Activated CD4-positive, alpha-beta T cell treated with anti-CD3 and anti-CD28 coated beads, Interleukin-2, amount 50 U/mL, for 1 hour (primary cell): ENCODE measurements at regions not wholly inside any gene's neighbourhood (a gene's known extent, or its start where the extent isn't known, plus 50 kb on each side); places are given as distances from the start of the nearest gene placed in this dataset.

Experiments
- DNase-seq: peaks from one replicate; pipeline ENCODE4 v3.0.0-alpha.2; 2020

DNA sequence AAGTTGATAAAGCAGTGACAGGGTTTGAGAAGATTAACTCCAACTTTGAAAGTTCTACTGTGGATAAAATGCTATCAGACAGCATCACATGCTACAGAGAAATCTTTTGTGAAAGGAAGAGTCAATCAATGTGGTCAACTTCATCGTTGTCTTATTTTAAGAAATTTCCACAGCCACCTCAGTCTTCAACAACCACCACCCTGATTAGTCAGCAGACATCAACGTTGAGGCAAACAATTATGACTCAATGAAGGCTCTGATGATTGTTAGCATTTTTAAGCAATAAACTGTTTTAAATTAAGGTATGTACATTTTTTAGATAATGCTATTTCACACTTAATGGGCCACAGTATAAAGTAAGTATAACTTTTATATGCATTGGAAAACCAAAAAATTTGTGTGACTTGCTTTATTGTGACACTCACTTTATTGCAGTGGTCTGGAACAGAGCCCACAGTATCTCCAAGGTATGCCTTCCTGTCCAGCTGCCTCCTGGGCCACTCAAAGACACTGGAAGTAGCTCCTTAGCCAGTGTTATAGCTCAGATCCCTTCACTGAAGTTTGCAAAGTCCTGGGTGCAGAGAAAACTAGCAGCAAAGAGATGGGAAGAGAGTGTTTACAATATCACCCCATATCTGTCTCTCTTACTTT lies 293.1 kb downstream of the ARHGAP12 start:
- no peak for DNase-seq

DNA sequence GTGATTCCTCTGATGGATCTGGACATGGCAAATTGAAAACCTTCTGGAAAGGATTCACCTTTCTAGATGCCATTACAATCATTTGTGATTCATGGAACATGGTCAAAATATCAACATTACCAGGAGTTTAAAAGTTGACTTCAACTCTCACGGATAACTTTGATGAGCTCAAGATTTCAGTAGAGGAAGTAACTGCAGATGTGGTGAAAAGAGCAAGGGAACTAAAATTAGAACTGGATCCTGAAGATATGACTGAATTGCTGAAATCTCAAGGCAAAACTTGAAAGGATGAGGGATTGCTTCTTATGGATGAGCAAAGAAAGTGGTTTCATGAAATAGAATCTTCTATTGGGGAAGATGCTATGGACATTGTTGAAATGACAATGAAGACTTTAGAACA lies 293.6 kb downstream of the ARHGAP12 start:
- DNase-seq, result no peak

DNA sequence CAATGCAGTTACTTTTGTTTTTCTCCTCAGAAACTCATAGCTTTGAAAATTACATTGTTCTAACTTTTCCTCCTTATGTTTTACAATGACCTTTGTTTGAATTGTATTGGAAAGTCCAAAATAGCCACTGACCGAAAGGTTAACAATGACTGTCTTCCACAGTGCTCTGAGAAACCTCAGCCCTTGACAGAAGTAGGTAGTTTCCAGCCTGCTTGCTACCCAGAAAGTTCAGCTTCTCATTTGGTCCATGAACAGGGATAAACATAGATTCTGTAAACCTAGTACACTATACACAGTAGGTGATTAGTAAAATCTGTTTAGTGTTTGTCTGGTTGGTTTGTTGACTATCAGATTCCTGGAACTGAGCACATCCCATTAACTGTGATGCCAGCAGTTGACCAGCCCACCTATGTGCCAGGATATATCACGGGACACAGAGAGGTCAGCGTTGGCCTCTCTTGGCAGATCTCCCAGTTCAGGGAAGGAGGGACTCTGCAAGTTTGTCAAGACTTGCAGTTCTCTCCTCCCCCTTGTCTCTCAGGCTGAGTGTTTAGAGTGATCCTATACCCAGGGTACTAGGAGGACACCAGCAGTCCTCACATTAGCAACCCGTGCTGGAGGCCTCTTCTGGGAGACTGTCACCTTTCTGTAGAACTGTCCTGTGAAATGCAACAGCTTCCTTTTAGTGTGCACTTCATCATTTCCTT lies 297.6 kb downstream of the ARHGAP12 start:
- DNase-seq, result no peak

DNA sequence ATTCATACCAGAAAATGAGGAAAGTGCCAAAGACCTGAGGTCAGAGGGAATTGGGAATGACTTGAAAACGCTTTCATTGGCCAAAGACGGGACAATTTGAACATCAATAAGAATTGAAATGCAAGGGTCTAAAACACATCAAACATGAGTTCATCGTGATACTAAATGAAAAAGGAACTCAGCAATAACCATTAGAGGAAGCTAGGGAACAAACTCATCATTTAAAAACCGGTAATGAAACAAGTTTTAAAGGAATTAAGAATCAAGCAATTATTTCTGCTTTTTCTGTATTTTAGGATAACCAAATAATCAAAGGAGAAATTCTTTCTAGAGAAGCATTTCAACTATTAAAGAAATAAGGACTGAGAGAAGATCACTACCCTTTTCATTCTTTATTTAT lies 303.1 kb downstream of the ARHGAP12 start:
- DNase-seq, result no peak

DNA sequence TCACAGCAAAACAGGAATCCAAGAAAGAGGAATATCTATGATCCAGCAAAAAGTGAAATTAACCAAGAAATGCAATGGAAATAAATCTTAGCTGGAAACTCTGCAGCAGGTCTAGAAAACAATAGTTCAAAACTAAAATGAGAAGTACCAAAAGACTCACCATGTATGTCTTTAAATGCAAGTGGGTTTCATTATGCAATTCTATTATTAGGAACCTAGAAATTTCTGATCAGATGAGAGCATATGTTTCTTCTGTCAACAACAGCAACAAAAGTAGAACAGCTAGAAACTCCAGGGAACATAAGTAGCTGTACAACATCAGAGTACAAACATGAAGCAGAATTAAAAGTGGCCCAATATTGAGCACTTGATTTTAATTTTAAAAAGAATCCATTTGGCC lies 304.0 kb downstream of the ARHGAP12 start:
- DNase-seq, result no peak

DNA sequence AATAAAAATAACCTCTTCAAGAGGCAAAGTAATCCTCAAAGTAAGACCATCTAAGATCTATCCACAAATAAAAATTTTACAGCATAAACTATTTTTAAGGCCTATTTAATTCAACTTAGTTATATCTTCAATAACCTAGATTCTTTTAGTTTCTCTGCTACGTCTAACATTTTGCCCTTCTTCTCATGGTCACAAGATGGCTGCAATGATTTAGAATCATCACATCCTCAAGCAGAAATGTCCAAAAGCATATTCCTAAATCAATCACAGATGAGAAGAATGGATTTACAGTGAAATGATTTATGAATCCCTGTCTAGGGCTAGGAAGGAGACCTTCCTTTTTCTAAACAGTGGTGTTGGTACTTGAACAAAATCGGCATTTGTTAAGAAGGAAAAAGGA lies 304.7 kb downstream of the ARHGAP12 start:
- no peak for DNase-seq

DNA sequence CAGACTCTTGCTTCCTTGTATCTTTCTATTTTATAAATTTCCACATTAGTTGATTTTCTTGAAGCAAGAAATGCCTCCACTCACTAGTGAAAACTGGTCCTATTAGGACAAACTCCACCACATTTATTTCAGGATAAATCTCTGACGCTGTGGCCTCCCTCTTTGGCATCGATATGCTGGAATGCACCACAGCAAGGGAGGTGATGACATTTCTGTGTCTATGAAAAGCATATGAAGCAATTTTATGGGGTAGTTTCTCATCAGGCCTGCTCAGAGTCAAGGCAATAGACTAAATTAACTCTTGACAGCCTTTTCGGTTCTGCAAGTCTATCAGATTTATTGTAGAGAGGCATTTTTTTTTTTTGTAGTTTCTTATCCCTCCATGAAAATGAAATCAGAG lies 304.4 kb downstream of the ZEB1 start:
- no peak for DNase-seq

DNA sequence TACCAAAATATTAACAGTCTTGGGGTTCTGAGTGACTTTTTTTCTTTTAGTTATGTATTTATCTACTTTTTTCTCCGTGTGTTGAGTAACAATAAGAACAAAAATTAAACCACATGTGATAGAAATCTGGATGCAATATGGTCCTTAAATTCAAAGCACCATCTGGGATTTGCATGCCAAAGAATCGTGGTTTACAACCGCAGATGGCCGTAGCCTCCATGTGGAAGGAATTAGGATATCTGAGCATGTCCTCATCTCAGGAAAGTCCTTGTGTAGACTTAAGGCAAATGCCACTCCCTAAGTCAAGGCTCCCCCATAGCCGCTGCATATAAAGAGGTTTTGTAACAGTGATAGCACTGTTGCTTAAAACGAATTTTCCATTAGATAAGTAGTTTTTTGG lies 304.0 kb downstream of the ZEB1 start:
- DNase-seq, result no peak

DNA sequence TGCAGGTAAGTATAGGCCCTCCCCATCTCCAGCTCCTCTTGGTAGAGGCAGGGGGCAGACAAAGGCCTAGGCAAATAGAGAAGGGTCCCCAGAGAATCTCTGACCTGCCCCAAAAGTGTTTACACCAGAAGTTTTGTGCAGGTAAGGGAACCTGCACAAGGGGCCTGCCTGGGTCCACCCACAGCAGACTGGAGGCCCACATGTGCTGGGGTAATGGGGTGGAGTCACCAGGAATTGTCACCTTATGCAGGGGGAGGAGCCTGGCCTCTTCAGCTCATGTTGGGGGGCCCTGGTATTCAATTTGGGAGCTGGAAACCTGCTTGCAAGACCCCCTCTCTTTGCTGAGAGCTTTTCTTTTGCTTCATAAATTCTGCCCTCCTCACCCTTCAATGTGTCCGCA lies 302.7 kb downstream of the ZEB1 start:
- DNase-seq, result no peak

DNA sequence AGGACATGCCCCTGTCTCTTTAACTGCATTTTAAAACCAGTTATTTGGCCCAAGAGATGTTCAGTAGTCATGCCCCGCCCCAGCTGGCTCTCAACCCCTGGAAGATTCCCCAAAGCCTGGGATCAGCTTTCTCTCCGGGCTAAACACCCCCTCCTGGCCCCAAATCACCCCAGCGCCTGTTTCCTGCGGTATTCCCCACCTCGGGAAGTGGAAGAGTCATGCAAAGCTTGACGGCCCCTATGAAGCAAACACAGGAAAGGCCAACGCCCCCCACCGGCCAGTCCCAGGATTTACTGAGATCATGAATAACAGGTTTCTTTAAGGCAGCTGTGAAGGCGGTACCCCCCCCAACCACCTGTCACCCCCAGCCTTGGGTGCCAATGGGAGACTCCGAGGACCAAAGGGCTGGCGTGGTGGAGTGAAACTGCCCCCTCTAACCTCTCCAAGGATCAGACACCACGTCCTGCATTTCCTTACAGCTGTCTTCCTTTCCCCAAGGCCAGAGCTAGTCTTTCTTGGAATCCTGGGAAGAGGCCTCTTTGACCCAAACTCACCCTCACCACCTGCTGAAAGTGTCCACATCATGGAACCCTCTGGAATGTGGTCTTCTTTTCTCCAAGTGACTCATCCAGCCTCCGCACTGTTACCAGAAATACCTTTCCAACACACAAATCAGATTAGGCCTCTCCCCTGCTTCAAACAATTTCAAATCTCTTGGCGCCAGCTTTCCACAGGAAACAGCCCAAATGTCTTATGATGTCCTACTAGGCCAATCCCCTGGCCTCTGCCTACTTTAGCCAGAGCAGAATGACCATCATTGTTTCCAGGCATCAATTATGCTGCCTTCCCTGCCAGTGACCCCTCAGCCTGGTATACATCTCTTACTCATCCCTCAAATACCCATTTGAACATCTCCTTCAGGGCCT lies 301.5 kb downstream of the ZEB1 start:
- DNase-seq, result no peak

DNA sequence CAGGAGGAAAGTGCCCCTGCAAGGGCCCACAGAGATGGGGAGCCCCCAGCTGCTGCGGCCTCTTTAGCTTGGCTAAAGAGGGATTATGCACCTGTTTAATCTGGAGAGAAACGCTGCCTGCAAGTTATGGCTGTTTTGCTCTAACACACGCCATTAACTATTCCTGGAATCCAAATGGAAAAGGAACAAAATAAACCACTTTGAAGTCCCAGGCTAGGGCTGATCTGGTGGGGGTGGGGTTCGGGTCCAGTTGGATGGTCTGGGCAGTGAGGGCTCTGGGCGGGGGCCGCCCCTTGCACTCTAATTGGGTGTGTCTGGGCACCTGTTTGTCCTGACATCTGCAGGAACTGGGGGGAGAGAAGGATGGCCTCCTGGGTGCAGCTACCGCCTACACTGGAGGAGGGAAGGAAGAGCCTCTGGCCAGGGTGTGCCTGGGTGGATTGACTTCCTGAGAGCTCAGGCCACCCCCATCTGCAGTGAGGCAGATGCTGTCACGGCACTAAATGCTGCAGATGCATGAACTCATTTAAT lies 300.6 kb downstream of the ZEB1 start:
- DNase-seq, result no peak

DNA sequence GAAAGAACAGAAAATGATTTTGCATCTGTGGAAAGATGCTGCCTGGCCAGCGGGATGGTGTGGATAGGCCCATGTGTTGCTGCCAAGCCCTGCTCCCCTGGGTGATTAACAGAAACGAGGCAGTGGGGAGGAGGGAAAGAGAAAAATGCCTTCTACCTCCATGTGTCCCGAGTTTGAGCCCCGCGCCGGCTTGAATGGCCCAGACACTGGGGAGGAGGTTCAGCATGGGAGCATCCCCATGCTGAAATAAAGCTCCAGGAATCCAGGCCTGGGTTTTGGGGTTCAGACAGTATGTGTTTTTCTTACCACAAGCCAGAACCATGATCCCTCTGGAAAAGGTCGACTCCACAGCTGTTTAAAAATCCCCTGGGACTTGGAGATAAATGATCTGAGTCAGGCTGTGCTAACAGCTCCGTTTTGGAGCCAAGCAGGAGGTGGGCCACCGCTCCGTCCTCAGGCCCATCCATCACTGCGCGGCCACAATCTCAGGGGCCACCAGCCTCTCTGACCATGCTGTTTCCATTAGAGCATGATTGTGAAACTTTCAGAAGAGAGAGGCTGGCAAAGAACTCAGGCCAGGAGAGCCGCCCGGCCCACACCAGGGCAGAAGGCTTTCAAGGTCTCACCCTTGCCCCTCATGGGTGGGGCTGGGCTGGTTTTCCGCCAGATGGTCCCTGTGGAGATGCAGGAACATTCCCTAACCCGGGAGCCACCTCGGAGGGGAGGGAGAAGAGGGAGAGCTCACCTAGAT lies 299.7 kb downstream of the ZEB1 start:
- no peak for DNase-seq

DNA sequence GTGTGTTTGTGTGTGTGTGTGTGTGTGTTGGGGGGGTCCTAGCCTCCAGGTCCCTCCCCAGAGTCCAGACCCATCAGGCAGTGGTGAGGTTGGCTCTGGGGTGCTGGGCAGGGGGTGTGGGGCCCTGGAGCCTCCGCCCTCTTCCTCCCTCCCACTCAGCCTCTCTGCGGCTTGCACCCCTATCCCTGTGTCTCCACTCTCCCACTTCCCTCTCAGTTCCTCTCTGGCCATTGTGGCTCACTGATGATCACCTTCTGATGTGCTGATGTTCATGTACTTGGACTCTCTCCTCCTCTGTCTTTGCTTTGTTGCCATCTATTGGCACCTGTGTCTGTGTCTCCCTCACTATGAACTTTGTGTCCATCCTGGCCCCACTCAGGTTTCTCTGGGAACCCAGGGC lies 298.7 kb downstream of the ZEB1 start:
- DNase-seq, result no peak

DNA sequence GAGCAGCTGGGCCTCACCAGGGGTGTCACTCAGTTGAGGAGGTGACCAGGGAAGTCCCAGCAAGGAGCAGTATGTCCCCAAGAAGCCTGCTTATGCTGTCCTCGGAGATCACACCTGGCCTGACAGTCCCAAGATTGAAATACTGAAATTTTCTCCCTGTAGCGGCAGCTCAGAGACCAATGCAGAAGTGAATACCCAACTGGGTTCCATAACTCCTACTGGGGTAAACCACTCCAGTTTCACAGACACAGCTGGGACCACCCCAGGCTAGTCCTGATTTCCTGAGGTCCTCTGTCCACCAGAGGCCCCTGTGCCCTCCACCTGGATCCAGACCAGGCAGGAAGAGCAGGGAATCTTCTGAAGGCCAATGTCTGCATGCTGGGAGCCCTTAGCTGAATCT lies 298.1 kb downstream of the ZEB1 start:
- no peak for DNase-seq

DNA sequence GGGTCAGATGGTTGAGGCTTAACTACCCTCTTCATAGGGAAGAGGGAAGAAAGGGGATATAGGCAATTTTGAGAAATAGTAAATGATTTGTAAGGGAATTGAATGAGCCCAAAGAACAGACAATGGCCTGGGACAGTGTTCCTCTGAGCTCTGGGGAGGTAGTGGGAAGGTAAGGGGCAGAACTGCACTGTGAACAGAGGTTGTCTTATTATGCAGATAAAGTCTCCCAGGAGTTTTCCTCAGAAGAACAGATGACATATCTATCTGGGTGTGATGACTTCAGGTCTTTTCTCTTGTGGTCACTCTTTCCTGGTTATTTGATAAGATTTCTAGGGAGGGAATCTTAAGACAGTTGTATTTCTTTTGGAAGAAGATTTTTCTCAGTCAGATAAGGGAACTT lies 296.1 kb downstream of the ZEB1 start:
- DNase-seq, result no peak

DNA sequence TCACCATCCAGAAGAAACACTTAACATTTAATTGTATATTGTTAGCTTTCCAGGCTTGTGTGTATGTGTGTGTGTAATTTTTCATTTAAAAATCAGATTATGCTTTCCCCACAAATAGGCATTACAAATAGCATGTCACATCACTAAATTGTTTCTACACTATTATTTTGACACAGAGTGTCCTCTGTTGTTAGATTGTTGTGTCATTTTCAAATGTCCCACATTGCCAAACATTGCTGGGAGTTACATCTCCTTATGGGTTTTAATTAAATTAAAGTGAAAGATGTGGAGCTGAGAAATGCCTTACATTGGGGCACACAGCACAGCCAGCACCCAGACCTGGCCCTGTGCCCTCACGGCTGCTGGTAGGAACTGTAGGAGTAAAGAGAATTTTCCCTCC lies 295.6 kb downstream of the ZEB1 start:
- no peak for DNase-seq

DNA sequence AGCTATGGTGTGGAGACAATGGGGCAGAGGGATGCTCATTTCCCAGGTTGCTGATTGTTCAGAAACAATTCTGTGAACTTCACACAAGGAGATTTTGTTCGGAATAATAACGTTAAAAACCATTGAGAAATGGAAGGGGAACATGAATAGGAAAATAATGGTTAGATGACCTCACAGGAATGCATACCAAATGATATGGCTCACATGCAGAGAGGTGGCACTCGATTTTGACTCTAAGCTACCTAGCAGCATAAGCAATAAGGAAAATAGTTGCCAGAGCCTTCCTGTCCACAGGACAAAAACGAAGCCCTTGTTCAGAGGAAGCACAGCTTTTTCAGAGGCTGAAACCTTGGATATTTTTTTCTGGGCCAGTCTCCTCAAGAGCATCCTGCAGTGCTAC lies 293.1 kb downstream of the ZEB1 start:
- DNase-seq, result no peak

DNA sequence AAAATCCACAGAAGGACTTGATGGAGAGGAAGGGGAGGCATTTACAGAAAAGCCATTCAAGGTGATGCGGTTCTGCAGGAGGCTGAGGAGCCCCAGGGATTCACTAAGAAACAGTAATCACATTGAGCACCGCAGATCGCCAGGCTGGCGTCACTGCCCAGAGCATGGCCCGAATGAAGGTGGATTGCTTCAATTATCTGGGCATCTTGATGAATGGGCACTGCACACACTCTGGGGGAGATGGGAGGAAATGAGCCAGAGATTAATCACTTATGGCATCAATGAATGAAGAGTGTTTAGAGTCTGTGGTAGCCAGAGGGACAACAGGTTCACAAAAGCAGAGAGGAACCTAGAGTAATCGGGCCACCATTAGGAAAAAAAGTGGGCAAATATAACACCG lies 292.1 kb downstream of the ZEB1 start:
- no peak for DNase-seq

DNA sequence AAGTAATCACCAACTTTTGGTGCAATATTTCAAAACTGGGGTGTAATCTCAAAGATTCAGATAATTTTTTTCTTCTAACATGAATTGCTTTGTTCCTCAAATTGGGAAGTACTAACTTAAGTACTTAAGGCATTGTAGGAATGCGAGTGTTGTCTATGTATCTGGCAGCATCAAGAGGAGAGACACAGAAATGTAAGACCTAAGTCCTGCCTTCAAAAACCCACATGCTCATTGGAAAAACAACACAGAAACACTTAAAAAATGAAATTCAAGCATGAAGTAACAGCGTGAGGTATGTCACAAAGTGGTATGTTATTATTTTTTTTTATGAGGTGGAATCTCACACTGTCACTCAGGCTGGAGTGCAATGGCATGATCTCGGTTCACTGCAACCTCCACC lies 288.5 kb downstream of the ZEB1 start:
- no peak for DNase-seq

DNA sequence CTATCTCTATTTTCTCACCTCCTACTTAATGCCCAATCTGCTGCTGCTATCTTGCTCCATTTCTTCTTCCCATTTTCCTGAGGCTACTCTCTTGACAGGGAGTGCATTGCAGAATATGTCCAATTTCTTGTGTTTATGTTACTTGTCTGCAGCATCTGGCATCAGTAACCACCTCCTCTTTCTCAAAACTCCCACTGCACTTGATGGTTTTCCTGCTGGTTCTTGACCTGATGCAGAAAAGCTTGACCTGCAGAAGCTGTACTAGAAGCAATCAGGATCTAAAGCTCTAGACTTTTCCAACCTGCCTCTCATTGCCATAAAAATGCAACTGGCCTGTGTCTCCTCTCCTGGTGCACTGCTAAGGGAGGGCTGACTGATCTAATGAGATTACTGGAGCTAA lies 287.8 kb downstream of the ZEB1 start:
- no peak for DNase-seq

DNA sequence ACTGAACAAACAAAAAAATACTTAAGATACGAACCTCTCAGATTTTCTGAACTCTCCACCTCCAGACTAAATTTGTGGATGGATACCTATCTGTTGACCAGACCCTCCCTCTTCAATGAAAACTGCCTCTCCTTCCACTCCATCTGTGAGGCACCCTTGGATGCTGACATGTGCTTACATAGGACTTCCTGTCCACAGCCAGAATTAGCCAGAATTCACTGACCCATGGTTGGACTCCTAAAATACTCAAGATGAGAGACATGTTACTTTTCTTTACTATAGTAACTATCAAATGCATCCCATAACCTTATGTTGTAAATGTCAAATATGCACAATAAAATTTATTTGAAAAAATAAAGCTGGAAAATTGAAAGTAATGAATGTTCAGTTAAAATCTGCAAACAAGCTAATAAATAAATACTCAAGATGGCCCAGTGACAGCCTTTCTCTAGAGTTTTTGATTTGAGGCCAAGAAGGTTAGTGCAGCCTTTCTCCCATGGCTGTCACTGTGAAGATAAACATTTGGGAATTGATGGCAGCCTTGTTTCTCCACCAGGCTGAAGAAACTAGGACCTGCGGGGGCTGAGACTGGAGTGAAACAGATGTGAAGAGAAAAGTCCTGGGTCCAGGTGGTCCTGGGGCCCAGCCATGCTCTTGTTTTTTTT lies 287.0 kb downstream of the ZEB1 start:
- DNase-seq, result no peak

DNA sequence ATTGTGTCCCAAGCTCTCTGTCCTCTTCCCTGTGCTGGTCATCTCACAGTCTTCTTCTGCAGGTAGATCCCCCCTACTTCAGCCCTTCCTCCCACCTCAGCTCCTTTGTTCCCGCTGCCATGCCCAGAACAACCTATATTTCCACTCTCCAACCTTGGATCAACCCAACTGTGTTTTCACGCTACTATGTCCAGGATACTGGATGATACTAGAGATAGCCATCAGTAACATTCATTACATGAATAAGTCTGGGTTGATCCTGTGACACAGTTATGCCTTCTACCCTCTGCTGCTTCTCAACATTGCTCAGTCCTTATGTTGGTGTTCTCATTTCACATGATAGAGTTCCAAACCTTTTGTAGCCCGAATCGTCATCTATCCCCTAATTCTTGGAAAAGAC lies 286.4 kb downstream of the ZEB1 start:
- DNase-seq, result no peak
